HCT116 (cell line): ENCODE measurements at regions not wholly inside any gene's neighbourhood (a gene's known extent, or its start where the extent isn't known, plus 50 kb on each side); places are given as distances from the start of the nearest gene placed in this dataset.

Experiments
- CEBPB ChIP-seq: IDR thresholded peaks from 2 replicates; pipeline ENCODE4 v1.6.1; 2012; ENCODE audit warnings: low read depth
- CTCF ChIP-seq, 3 experiments: fragments of 200-600 bp in 1 of 3; sonication (generic) in 1 of 3; IDR thresholded peaks in 2 of 3; conservative IDR thresholded peaks in 1 of 3; 2 replicates each; pipeline ENCODE4 v1.5.1; 2012 to 2017; ENCODE audit warnings: low read depth in 2 of 3, low read length in 2 of 3, antibody characterized with exemption in 1 of 3, borderline replicate concordance in 1 of 3, control low read depth in 1 of 3, mild to moderate bottlenecking in 1 of 3, mixed read lengths in 1 of 3, mixed run types in 1 of 3, moderate library complexity in 1 of 3; ENCODE audit not compliant: insufficient read depth in 1 of 3
- REST ChIP-seq: IDR thresholded peaks from 2 replicates; pipeline ENCODE4 v1.6.1; 2012; ENCODE audit warnings: low read depth
- ZFX ChIP-seq: fragments of 450-650 bp; IDR thresholded peaks from 2 replicates; pipeline ENCODE4 v1.6.1; 2017

- TF ChIP-seq CTCF (IDR thresholded peaks at IDR 0.05 in 2 of 3, conservative IDR thresholded peaks at IDR 0.05 in 1 of 3; ENCODE audit: borderline replicate concordance in 1 of 3, insufficient read depth in 1 of 3, low read depth in 2 of 3, low read length in 2 of 3) = no peak
- no peak for TF ChIP-seq REST
- no peak for TF ChIP-seq ZFX
- TF ChIP-seq CEBPB = no peak
Observed at GRCh38 chr22:27689664-27690063, 111.9 kb downstream of the MN1 start.
